ENCODE measurements at regions not wholly inside any gene's neighbourhood (a gene's known extent, or its start where the extent isn't known, plus 50 kb on each side); places are given as distances from the start of the nearest gene placed in this dataset.

DNA sequence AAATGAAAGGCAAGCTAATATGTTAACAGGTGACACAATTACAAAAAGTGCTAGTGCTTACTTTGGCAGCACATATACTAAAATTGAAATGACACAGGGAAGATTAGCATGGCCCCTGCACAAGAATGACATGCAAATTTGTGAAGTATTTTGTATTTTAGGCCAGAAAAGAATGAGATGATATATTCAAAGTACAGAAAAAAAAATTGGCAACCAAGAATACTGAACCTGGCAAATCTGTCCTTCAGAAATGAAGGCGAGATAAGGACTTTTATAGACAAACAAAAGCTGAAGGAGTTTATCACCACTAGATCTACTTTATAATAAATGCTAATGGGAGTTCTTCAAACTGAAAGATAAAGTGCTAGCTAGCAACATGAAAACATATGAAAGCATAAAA is 350.0 kb upstream of the POU3F1 start:
- DNase-seq (ENCODE audit: low read depth, low spot score): no peak
- POLR2A ChIA-PET: no interaction called here
- CTCF ChIA-PET: no interaction called here
- H3K9me1 ChIP-seq (replicated peaks; ENCODE audit: control insufficient read depth, extremely low read depth, insufficient read depth, low read length): no peaks in the 10 kb centered on the region
- no peak for FAIRE-seq
- H3K9ac ChIP-seq (replicated peaks; ENCODE audit: extremely low read depth, insufficient read depth, low read length): no peak overlapping the region
- H3K9me3 ChIP-seq (replicated peaks; ENCODE audit: control insufficient read depth, insufficient read depth, low read length): no peaks in the 10 kb centered on the region
- no peaks in the 10 kb centered on the region for H3K36me3 ChIP-seq (ENCODE audit: control insufficient read depth in 2 of 2, extremely low read depth in 1 of 2, insufficient read depth in 2 of 2, low read length in 2 of 2)
- H3K27ac ChIP-seq (ENCODE audit: insufficient read depth, low read depth, low read length): no peak overlapping the region
- intact Hi-C loops (cut with micrococcal nuclease): no loop called here
- H3K27me3 ChIP-seq (ENCODE audit: control insufficient read depth in 2 of 2, insufficient read depth in 2 of 2, low read length in 2 of 2): no peaks in the 10 kb centered on the region
- BruUV-seq (replicated peaks): no TSS peak
- H3K4me3 ChIP-seq (replicated peaks in 1 of 3; ENCODE audit: insufficient read depth in 1 of 3, low read depth in 1 of 3, low read length in 3 of 3): no peak overlapping the region
- H2AFZ ChIP-seq (ENCODE audit: low read depth, low read length): no peak overlapping the region
- H4K20me1 ChIP-seq (replicated peaks; ENCODE audit: control insufficient read depth, extremely low read depth, insufficient read depth, low read length): no peaks in the 10 kb centered on the region
- H3K79me2 ChIP-seq (ENCODE audit: control insufficient read depth, insufficient read depth, low read length): no peaks in the 10 kb centered on the region
- dilution Hi-C loops (cut with MboI; ENCODE audit: extremely low pct_ligation_motif_present, low sequenced_read_pairs): no loop called here
- H3K4me1 ChIP-seq (ENCODE audit: control insufficient read depth, extremely low read depth, insufficient read depth, low read length): no peaks in the 10 kb centered on the region
- H3K4me2 ChIP-seq (ENCODE audit: insufficient read depth, low read length): no peak overlapping the region
- TF ChIP-seq, protein P1, sequence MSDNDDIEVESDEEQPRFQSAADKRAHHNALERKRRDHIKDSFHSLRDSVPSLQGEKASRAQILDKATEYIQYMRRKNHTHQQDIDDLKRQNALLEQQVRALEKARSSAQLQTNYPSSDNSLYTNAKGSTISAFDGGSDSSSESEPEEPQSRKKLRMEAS (IDR thresholded peaks at IDR 0.05; ENCODE audit: insufficient read depth, insufficient read length): no peak
- TF ChIP-seq MYC (IDR thresholded peaks at IDR 0.05; ENCODE audit: low read depth, low read length): no peak
- no peak for TF ChIP-seq EZH2 (IDR thresholded peaks at IDR 0.05; ENCODE audit: borderline replicate concordance, low read depth, low read length, severe bottlenecking)
- TF ChIP-seq POLR2AphosphoS5 (IDR thresholded peaks at IDR 0.05; ENCODE audit: insufficient read depth, low read depth, low read length): no peak
- TF ChIP-seq, protein P2, sequence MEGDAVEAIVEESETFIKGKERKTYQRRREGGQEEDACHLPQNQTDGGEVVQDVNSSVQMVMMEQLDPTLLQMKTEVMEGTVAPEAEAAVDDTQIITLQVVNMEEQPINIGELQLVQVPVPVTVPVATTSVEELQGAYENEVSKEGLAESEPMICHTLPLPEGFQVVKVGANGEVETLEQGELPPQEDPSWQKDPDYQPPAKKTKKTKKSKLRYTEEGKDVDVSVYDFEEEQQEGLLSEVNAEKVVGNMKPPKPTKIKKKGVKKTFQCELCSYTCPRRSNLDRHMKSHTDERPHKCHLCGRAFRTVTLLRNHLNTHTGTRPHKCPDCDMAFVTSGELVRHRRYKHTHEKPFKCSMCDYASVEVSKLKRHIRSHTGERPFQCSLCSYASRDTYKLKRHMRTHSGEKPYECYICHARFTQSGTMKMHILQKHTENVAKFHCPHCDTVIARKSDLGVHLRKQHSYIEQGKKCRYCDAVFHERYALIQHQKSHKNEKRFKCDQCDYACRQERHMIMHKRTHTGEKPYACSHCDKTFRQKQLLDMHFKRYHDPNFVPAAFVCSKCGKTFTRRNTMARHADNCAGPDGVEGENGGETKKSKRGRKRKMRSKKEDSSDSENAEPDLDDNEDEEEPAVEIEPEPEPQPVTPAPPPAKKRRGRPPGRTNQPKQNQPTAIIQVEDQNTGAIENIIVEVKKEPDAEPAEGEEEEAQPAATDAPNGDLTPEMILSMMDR (IDR thresholded peaks at IDR 0.05; ENCODE audit: extremely low read depth in 1 of 2, insufficient read depth in 1 of 2, low read depth in 1 of 2, low read length in 2 of 2): no peak

DNA sequence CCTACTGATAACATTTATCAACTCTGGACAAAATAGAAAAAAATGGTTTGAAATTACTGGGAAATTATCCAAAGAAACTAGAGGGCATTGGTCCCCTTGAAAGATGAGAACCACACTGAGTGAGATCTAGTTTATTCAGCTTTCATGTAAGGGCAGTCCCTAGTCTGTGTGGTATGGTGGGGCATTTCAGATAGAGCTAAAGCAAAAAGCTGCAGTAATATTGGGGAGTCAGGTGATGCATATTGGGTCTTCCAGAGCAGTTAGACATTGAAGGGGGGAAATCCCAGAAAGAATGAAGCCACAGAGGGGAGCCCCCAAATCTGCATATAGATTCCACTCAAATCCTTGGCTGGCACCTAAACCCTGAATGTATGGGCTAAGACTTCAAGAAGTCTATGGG is 347.7 kb upstream of the POU3F1 start:
- no peak for FAIRE-seq
- Histone ChIP-seq H2AFZ (ENCODE audit: low read depth, low read length) (no peak overlapping the region), H3K4me1 (ENCODE audit: control insufficient read depth, extremely low read depth, insufficient read depth, low read length) (no peaks in the 10 kb centered on the region), H3K9me1 (replicated peaks; ENCODE audit: control insufficient read depth, extremely low read depth, insufficient read depth, low read length) (no peaks in the 10 kb centered on the region), H3K27ac (ENCODE audit: insufficient read depth, low read depth, low read length) (no peak overlapping the region), H3K9ac (replicated peaks; ENCODE audit: extremely low read depth, insufficient read depth, low read length) (no peak overlapping the region), H3K4me2 (ENCODE audit: insufficient read depth, low read length) (no peak overlapping the region), H3K4me3 (replicated peaks in 1 of 3; ENCODE audit: insufficient read depth in 1 of 3, low read depth in 1 of 3, low read length in 3 of 3) (no peak overlapping the region), H3K36me3 (ENCODE audit: control insufficient read depth in 2 of 2, extremely low read depth in 1 of 2, insufficient read depth in 2 of 2, low read length in 2 of 2) (no peaks in the 10 kb centered on the region), H3K27me3 (ENCODE audit: control insufficient read depth in 2 of 2, insufficient read depth in 2 of 2, low read length in 2 of 2) (no peaks in the 10 kb centered on the region), H4K20me1 (replicated peaks; ENCODE audit: control insufficient read depth, extremely low read depth, insufficient read depth, low read length) (no peaks in the 10 kb centered on the region), H3K9me3 (replicated peaks; ENCODE audit: control insufficient read depth, insufficient read depth, low read length) (no peaks in the 10 kb centered on the region), H3K79me2 (ENCODE audit: control insufficient read depth, insufficient read depth, low read length) (no peaks in the 10 kb centered on the region)
- no TSS peak for BruUV-seq (replicated peaks)
- CTCF ChIA-PET: no interaction called here
- POLR2A ChIA-PET: no interaction called here
- no peak for DNase-seq (ENCODE audit: low read depth, low spot score)
- intact Hi-C loops (cut with micrococcal nuclease): no loop called here
- dilution Hi-C loops (cut with MboI; ENCODE audit: extremely low pct_ligation_motif_present, low sequenced_read_pairs): no loop called here
- TF ChIP-seq MYC (IDR thresholded peaks at IDR 0.05; ENCODE audit: low read depth, low read length) (no peak), POLR2AphosphoS5 (IDR thresholded peaks at IDR 0.05; ENCODE audit: insufficient read depth, low read depth, low read length) (no peak)
- TF ChIP-seq, protein P1 (IDR thresholded peaks at IDR 0.05; ENCODE audit: insufficient read depth, insufficient read length): no peak
- TF ChIP-seq, protein P2 (IDR thresholded peaks at IDR 0.05; ENCODE audit: extremely low read depth in 1 of 2, insufficient read depth in 1 of 2, low read depth in 1 of 2, low read length in 2 of 2): no peak
